ENCODE measurements at regions not wholly inside any gene's neighbourhood (a gene's known extent, or its start where the extent isn't known, plus 50 kb on each side); places are given as distances from the start of the nearest gene placed in this dataset.

DNA sequence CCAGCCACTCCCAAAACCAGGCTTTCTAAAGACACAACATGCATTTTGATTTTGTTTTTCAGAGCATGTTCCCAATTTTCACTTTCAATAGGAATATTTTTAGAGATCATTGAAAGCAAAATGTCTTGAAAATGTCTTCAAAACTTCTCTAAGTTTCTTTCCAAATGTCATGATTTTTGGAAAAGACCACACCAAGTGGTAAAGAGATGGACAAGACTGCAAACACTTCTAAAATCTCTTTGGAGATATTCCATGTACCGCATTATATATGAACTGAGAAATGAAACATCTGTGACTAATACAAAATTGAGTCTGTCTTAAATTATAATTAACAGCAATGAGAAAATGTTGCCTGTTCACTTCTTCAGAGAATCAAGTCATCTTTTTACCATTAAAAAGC lies 418.0 kb upstream of the PKN2 start:
- TF ChIP-seq, protein P1, sequence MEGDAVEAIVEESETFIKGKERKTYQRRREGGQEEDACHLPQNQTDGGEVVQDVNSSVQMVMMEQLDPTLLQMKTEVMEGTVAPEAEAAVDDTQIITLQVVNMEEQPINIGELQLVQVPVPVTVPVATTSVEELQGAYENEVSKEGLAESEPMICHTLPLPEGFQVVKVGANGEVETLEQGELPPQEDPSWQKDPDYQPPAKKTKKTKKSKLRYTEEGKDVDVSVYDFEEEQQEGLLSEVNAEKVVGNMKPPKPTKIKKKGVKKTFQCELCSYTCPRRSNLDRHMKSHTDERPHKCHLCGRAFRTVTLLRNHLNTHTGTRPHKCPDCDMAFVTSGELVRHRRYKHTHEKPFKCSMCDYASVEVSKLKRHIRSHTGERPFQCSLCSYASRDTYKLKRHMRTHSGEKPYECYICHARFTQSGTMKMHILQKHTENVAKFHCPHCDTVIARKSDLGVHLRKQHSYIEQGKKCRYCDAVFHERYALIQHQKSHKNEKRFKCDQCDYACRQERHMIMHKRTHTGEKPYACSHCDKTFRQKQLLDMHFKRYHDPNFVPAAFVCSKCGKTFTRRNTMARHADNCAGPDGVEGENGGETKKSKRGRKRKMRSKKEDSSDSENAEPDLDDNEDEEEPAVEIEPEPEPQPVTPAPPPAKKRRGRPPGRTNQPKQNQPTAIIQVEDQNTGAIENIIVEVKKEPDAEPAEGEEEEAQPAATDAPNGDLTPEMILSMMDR (IDR thresholded peaks at IDR 0.05): no peak
- TF ChIP-seq POLR2A (IDR thresholded peaks at IDR 0.05): no peak

Measured in lower leg skin (tissue), 3 donors.